CD4-positive, alpha-beta T cell treated with Interleukin-2 at 100 ng/mL for 4 hours (primary cell): ENCODE measurements at regions not wholly inside any gene's neighbourhood (a gene's known extent, or its start where the extent isn't known, plus 50 kb on each side); places are given as distances from the start of the nearest gene placed in this dataset.

Source experiments
- DNase-seq: peaks from one replicate; pipeline ENCODE4 v3.0.0-alpha.2; 2020; ENCODE audit warnings: low spot score

DNA sequence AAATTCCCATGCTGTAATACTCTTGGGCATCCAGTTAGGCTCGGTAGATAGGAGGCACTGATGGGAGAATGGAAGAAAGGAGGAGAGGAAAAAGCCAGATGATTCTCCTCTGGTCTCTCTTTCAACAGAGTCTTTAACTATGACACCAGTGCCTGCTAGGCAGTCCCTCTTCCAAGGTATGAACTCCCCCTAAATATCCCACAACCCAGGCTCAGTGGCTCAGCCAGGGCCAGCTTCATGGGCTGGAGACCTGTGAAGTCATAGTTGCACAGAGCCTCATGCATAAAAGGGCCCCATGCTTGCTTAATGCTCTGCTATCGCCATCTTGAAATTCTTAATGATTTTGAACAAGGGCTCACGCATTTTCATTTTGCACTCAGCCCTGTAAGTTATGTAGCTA is 869.2 kb upstream of the GCFC2 start:
- no peak for DNase-seq

DNA sequence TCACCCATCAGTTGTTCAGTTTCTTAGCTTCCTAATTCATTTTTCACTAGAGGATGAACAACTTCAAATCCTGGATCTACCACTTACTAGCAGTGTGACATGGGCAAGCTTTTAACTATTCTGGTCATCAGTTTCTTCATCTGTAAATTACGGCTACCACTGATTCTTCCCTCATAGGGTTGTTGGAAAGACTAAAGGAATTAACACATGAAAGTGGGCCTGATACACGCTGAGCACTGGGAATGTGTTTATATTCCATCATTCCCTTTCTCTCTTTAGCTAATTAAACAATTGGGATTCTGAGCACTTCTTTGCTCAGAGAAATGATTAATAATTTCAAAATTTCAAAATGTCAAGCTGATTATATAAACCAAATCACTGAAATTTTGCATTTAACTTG is 862.3 kb upstream of the GCFC2 start:
- no peak for DNase-seq

DNA sequence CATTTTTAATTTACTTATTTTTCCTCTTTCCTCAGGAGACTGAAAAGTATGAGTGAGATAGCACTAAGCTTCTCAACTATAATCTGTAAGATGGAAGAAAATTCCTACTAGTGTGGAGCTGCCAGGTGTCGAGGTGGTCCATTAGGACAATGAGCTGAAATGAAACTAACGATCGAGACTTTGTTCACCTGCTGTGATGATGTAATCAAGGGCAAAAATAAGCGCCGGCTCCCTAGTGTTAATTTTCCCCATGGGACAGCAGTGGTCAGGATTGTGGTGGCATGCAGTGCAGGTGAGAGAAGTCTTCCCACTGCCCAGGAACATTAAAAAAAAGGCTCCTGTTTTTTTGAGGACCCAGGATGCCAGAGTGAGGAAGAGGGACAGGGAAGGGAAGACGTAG is 859.1 kb upstream of the GCFC2 start:
- DNase-seq = no peak

DNA sequence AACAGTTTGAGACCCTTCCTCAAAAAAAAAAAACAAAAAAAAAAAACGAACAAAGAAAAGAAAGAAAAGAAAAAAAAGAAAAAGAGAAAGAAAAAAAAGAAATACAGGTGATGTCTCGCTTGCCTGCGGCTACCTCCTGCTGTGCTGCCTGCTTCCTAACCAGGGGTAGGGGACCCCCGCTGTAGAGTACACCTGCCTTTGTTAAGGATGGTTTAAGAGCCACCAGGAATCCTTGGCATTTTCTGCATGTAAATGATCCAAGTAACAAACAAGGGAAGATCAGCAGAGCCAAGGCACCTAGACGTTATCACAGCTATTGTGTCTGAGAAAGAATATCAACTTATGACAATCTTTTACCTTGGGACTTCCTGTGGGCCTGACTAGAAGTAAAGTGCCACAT is 856.8 kb upstream of the GCFC2 start:
- DNase-seq = no peak

DNA sequence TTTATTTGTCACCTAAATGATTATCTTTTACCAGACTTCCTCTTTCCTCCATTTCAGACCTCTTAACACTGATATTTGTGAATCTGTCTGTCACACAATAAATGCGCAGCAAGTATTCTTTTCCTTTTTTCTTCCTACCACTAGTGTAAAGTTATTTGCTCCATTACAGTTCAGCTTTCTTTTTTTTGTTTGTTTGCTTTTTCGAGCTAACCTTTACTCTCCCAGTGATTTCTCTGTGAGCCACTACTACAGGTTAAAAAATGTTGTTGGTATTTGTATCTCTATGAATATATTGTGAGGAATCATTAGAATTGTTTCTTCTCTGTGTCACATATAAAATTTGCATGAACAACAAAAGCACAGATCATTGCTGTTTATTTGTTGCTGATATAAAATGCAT is 854.0 kb upstream of the GCFC2 start:
- DNase-seq = no peak

DNA sequence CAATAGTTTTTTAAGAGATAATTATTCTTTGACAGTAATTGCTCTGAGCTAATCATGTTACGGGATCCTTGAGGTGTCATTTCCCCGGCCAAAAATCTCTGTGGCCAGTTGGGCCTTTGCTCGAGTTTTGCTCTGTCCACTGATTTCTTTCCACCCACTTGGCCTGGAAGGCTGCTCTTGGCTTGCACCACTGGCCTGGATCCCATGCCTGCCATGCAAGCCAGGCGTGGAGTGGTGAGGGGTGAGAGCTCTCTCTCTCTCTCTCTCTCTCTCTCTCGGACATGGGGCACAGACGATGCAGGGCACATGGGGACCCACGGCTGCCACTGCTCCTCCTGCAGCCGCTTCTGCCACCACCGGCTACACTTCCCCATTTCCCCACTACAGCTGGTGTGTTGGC is 853.0 kb upstream of the GCFC2 start:
- DNase-seq = no peak

DNA sequence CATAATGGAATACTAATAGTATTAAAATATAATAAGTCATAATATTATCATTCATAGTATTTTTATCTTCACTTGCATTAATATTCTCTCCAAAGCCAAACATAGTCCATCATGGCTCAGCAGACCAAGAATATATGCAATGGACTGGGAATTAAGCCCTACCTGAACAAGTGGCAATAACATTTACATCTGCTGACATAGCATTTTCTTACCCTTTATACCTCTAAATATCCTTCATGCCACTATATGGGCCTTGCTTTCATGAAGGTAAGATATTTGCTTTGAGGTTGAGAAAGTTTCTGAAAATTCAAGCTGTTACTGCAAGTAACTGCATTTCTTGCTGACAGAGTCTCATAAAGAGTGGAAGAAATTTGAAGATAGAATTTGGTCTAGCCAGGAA is 847.4 kb upstream of the GCFC2 start:
- DNase-seq = no peak

DNA sequence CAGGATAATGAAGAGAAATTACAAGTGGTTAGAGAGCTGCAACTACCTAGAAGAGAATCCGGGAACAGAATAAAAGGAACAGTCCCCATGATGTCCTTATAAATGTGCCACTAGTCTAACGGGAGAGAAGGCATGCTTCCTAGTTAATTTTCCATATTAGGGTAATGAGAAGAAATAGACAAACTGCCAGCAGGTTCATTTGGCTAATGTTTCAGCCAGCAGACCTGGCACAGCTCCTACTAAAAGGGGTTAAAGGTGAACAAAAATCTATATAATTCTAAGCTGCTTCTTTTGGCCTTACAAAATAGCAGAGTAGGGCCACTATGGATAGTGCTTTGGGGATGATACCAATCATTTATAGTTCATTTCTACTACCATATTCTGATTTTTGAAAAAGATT is 845.3 kb upstream of the GCFC2 start:
- no peak for DNase-seq

DNA sequence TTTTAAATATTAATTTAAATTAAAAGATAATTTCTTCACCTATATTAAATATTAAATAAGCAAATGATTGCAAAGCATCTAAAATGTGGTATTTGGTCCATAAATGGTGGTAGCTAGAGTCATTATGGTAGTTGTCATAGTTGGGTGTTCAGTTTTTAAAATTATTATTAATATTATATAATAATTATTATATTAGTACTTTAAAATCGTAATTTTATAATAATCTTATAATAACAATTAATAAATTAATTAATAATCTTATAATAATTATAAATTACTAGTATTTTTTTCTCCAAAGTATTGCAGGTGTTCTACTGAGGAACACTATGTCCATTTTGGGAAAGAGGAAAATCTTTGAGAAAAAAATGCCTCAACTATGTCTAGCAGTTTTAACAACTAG is 835.5 kb upstream of the GCFC2 start:
- no peak for DNase-seq

DNA sequence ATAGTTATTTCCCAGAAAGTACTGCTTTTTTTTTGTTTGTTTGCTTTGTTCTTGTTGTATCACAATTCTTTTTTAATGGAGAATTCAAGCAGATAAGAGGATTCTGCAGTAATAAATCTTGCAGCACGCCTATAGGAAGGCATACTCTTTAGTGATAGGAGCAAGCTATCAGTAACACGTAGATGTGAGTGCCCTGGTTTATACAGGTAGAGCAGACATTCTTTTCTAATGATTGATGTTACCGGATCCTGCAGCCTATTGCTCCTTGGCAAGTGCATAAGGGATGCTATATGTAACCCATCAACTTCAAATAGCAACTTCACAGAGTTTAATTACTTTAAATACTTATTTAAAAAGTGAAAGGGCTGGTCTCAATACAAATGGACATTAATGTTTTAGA is 834.2 kb upstream of the GCFC2 start:
- DNase-seq = no peak

DNA sequence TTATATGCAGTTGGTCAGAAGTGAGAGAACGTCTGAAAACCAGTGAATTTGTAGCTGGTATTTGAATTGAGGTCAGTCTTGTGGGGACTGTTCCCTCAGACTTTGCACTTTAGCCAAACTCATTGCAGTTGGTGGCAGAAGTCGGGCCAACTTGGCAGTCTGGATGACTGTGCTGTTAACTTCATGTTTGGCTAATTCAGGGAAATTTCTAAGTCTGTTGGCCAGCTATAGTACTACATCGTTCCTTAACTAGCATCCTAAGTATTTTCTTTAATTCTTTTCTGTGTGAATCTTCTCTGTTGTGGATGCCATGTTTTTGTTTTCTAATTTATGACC is 806.8 kb upstream of the GCFC2 start:
- DNase-seq = no peak

DNA sequence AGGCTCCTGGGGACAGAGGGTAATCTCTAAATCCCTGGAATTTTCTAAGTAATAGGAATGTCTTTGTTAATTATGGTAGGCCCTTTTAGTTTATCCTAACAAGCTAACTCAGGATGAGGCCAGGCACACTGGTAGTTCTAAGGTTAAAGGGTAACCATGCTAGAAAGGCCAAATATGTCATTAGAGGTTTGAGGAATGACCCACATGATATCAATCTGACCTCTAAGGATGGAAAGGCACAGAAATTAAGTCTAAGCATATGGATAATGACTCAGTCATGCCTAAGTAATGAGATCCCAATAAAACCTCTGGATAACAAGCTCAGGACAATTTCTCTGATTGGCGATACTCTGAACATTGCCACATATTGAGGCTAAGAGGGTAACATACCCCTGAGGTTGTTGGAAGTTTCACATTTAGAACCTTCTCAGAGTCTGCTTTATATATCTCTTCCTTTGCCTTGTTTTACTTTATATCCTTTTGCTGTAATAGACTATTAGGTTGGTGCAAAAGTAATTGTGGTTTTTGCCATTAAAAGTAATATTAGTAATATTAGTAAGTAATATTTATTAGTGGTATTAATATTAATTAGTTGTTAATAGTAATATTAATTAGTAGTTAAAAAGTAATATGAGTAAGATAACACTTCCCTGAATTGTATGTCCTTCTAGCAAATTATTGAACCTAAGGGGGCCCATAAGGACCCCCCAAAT is 806.3 kb upstream of the GCFC2 start:
- DNase-seq = no peak

DNA sequence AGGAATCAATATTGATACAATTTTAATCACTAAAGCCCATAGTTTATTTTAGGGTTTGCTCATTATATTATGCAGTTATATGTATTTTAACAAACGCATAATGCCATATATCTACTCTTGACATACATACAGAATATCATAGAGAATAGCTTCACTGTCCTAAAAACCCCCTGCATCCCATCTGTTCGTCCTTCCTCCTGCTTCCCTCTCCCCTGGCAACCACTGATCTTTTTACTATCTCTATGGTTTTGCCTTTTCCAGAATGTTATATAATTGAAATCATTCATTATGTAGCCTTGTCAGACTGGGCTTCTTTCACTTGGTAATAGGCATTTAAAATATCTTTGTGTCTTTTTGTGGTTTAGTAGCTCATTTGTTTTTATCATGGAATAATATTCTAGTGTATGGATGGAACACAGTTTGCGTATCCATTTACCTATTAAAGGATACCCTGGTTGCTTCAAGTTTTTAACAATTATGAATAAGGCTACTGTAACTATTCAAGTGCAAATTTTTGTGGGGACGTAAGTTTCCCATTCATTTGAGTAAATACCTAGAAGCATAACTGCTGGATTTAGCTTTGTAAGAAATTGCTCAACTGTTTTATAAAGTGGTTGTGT is 801.6 kb upstream of the GCFC2 start:
- no peak for DNase-seq

DNA sequence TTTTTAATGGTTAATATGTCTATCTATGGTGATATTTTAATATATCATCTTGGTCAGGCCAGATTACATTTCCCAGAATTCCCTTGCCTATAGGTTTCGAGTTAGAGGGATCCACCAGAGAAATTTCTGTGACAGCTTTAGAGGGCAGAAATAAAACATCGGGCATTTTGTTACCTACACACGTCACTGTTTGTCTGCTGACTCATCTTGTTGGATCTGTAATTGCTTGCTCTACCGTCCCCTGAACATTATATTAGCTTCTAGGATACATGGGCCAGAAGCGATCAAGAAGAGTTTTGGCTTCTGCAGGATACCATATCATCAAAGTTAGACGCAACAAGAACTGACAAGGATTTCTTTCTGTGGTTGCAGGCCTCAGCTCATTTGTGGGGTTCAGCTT is 795.8 kb upstream of the GCFC2 start:
- DNase-seq = no peak

DNA sequence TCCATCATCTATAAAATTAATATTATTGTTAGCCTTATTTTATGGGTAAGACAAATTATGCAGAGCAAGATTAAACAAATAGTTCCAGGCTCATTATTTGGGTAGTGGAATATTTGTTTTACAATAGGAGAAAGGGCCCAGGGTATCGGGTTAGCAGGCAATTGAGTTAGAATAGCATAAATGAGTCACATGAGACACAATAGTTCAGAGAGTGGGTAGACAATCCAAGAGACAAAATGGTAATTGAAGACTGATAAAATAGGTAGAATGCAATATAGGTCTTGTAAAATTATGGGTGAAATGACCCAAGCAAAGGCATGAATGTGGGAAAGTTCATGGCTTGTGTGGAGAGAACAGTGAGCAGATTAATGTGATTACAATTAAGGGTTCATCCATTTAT is 790.9 kb upstream of the GCFC2 start:
- DNase-seq = no peak

DNA sequence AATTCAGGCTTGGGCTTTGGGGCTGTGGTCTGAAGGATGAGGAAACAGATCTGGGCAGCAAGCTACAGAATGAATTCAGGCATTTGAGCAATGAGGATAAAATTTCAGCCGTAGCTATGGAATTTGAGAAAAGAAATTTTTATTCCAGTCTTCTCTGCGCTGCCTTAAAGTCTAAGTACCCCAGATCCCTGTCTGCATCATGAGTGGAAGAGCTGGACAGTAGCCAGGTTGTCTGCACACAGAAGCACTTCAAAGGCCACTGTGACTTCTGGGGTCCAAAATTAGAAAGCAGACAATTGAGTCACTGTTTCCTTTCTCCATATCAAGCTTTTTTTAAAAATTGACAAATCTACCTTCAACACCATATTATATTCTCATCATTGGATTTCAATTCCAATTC is 787.6 kb upstream of the GCFC2 start:
- DNase-seq = no peak

DNA sequence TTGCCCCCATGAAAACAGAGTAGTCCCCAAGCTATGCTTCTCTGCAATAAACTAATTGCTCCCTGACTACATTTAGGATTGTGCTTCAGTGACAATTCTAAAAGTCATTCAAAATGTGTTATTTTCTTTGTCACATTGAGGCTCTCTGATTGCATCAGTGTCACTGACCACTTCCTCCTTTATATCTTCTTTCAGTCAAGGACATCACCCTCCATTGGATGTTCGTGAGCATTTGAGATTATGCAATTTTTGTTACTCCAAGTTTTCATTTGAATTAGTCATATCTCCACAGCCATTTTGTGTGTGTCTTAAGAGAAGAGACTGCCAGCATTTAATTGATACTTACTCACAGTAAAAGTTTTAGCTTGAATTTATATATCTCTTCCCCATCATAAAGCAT is 780.8 kb upstream of the GCFC2 start:
- DNase-seq = no peak

DNA sequence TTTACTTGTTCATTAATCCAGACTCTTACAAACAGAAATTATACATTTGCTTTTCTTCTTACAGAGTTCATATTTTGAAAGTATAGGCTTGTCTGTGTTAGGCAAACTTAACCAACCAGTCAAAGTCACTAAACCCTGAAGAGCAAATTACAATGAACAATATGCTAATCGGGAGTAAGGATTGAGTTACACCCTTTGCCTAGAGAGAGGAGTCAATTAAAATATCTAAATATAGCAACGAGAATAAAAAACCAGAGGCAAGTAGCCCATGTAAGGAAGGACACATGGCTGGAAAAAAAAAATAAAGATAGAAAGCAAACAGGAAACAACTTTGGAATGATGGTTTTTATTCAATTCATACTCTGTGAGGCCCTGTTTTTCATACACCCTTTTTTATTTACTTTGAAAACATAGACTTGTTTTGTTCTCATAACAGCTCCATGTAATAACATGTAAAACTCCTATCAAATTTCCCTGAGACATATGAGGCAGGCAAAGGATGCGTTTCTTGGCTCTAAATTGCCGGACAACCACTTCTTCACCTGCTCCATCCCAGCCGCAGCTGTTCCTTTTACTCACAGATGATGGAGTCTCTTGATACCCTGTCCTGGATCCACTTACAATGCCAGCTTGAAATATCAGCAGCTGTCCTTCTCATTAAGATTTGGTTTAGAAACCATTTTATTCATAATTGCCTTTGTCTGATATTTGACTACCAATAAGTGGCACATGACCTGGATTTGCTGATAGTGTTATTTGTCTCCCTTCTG is 767.7 kb upstream of the GCFC2 start:
- no peak for DNase-seq

DNA sequence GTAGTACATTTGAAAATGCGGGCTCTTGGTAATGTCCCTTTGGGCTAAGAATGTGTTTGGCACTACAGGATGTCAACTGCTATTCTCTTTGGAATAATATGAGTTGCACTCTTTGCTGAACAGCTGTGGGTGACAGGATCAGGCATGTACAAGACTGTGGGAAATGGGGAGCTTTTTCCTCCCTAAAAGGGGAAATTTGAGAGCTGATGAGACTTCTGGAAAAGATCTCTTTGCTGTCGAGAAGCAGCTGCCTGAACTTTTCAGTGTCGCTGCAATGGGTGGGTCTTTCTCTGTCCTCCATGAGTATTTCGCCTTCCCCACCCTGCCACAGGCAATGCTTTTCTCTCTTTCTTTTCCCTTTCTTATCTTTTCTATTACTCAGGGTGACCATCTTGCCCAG is 762.2 kb upstream of the GCFC2 start:
- DNase-seq = no peak

DNA sequence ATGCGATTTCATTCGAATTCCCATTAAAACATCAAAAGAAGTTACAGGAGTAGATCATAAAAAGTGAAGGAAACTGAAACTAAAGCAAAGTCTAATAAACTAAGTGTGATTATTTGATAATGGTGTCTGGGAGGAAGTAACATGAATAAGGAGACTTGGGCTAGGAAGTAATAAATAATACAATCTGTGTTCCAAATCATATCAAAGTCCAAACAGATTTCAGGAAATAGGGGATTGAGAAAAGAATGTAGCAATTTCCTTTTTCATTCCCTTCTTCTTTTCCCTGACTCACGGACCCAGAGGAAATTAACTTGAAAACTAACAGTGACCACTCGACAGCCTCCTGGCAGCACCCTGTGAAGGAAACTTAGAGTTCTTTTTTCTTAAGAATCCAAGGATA is 758.4 kb upstream of the GCFC2 start:
- no peak for DNase-seq

DNA sequence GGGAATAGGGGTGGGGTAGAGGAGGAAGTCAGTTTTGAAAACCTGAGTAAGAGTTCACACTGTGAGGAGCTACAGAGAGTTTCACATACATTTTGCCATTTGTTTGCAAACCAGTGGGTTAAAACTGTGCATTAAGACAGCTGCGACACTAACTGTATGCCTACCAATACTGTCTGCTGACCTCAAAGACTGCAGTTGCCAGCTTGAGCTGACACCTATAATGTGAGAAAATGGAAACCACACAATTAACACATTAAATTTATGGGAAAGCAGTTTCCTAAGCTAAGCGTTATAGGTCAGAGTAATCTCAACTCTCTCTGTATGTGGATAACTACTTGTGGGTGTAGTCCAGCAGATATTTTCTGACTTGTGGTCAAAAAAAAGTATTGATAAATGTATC is 756.6 kb upstream of the GCFC2 start:
- DNase-seq = no peak

DNA sequence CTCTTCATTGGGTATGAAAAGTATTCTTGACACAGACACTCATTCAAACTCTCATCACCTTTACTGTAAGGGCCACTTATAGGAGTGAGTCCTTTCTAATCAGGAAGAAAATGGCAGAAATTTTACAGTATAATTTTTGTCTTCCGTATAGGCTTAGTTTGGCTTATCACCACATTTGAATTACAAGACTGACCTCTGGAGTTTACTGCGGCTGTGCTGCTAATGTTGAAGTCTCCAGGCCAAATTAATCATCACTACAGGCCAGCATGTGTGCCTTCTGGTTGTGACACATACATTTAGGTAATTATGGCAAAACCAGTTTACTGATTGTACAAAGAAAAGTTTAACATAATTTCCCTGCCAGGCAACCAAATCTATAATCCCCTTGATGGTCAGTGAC is 753.6 kb upstream of the GCFC2 start:
- DNase-seq = no peak

DNA sequence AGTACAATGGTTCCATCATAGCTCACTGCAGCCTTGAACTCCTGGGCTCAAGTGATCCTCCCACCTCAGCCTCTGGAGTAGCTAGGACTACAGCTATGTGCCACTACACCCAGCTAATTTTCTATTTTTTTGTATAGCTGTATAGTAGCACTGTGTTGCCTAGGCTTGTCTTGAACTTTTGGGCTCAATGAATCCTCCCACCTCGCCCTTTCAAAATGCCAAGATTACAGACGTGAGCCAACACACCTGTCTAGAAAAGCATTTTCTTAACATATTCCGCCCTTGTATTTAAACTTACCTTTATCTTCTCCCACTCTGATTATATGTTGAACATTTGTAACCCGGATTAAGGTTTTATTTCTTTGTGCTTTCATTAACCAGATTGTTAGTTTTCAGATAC is 750.7 kb upstream of the GCFC2 start:
- DNase-seq = no peak

DNA sequence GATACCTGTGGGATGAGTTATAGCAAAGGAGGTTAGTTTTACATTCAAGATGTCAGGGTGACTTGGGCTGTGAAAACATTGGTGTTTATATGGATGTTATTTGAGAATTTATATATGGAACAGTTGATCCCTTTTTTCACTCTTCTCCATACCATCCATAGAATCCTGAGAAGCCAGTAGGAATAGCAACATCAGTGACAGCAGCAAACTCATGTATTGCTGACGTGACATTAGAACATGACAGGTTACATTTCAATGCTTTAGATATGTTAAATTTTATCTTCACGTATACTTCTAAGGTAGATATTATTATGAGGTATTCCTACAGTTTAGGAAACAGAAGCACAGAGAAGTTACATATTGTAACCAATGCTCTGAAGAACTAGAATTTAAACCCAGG is 745.2 kb upstream of the GCFC2 start:
- no peak for DNase-seq
